Progenitor cell of endocrine pancreas (in vitro differentiated cells): ENCODE measurements at regions not wholly inside any gene's neighbourhood (a gene's known extent, or its start where the extent isn't known, plus 50 kb on each side); places are given as distances from the start of the nearest gene placed in this dataset.

Experiments
- DNase-seq: peaks from one replicate; pipeline ENCODE4 v3.0.0; 2021; ENCODE audit warnings: low spot score; ENCODE audit not compliant: unreplicated experiment
- H3K27ac Mint-ChIP-seq: 2 replicates; pipeline ENCODE4 v1.8.0; 2021; ENCODE audit warnings: mild to moderate bottlenecking, moderate library complexity, mixed read lengths
- H3K27me3 Mint-ChIP-seq: 2 replicates; pipeline ENCODE4 v1.8.0; 2021; ENCODE audit warnings: mixed read lengths
- H3K36me3 Mint-ChIP-seq: 2 replicates; pipeline ENCODE4 v1.8.0; 2022; ENCODE audit warnings: mixed read lengths; ENCODE audit not compliant: insufficient read depth
- H3K4me1 Mint-ChIP-seq: 2 replicates; pipeline ENCODE4 v1.8.0; 2021; ENCODE audit warnings: low read depth, mixed read lengths
- H3K4me3 Mint-ChIP-seq: 2 replicates; pipeline ENCODE4 v1.8.0; 2021; ENCODE audit warnings: low read depth, mild to moderate bottlenecking, moderate library complexity, mixed read lengths
- H3K9me3 Mint-ChIP-seq: 2 replicates; pipeline ENCODE4 v1.8.0; 2021; ENCODE audit warnings: low read depth, mixed read lengths
- TF ChIP-seq, protein P1 (sequence below): fragments of 200-600 bp; sonication (generic); IDR thresholded peaks from one replicate; pipeline ENCODE4 v1.5.0; 2021; ENCODE audit warnings: antibody characterized with exemption, mild to moderate bottlenecking; ENCODE audit not compliant: unreplicated experiment

DNA sequence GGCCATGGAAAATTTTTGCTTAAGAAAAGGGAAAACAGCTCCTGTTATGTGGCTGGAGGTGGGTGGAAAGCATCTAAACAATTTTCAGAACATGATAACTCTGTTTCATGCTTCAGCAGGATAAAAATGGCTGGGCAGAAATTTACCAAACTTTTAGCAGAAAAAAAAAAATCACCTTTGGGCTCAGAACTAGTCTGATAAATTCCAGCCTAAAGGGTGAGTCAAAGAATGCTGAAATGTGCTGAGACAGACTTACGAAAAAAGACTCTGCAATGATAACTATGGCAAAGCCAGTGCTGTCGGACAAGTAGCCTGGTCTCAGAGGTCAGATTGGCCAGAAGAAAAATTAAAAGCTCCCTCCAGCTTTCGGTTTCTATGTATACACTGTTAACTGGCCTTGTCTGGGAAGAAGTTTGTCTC, 123.6 kb downstream of the LRATD1 start:
- H3K36me3 Mint-ChIP-seq: no peaks in the 10 kb centered on the region
- TF ChIP-seq, protein P1, sequence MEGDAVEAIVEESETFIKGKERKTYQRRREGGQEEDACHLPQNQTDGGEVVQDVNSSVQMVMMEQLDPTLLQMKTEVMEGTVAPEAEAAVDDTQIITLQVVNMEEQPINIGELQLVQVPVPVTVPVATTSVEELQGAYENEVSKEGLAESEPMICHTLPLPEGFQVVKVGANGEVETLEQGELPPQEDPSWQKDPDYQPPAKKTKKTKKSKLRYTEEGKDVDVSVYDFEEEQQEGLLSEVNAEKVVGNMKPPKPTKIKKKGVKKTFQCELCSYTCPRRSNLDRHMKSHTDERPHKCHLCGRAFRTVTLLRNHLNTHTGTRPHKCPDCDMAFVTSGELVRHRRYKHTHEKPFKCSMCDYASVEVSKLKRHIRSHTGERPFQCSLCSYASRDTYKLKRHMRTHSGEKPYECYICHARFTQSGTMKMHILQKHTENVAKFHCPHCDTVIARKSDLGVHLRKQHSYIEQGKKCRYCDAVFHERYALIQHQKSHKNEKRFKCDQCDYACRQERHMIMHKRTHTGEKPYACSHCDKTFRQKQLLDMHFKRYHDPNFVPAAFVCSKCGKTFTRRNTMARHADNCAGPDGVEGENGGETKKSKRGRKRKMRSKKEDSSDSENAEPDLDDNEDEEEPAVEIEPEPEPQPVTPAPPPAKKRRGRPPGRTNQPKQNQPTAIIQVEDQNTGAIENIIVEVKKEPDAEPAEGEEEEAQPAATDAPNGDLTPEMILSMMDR: no peak
- H3K27me3 Mint-ChIP-seq: no peaks in the 10 kb centered on the region
- H3K4me3 Mint-ChIP-seq: no peak overlapping the region
- DNase-seq: no peak
- peak overlapping the region; percentile 50 for H3K27ac Mint-ChIP-seq
- H3K4me1 Mint-ChIP-seq: peaks cover 5% of the 10 kb centered on the region
- no peaks in the 10 kb centered on the region for H3K9me3 Mint-ChIP-seq

GRCh38 chr2:14756981-14757657, 124.6 kb downstream of the LRATD1 start:
- Mint-ChIP-seq H3K27me3 (no peaks in the 10 kb centered on the region), H3K36me3 (no peaks in the 10 kb centered on the region), H3K4me3 (no peak overlapping the region), H3K9me3 (no peaks in the 10 kb centered on the region), H3K27ac (no peak overlapping the region), H3K4me1 (peaks cover 10% of the 10 kb centered on the region)
- TF ChIP-seq, protein P1: no peak
- DNase-seq: no peak

GRCh38 chr2:14759082-14759481, 126.6 kb downstream of the LRATD1 start:
- Mint-ChIP-seq H3K4me3 (no peak overlapping the region), H3K36me3 (no peaks in the 10 kb centered on the region), H3K9me3 (no peaks in the 10 kb centered on the region), H3K27me3 (no peaks in the 10 kb centered on the region), H3K4me1 (peaks cover 10% of the 10 kb centered on the region), H3K27ac (no peak overlapping the region)
- TF ChIP-seq, protein P1: no peak
- DNase-seq: no peak

DNA sequence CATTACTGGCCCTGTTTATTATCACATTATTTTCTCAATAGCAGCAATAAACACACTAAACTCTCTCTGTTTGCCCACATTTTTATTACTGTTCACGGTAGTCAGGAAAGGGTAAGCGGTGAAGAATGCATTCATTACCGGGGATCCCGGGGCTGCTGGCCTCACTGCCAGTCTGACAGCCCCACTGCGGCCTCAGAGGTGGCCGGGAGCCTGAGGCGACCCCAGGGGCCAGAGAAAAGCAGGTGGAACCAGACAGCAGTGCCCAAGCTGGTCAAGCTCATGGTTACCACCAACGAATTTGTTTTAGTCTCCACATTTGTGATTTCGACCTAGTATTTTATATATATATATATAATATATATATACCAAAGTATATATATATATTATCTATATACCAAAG, 127.7 kb downstream of the LRATD1 start:
- no peak overlapping the region for H3K4me3 Mint-ChIP-seq
- peaks cover 10% of the 10 kb centered on the region for H3K4me1 Mint-ChIP-seq
- TF ChIP-seq, protein P1: no peak
- no peak overlapping the region for H3K27ac Mint-ChIP-seq
- H3K36me3 Mint-ChIP-seq: no peaks in the 10 kb centered on the region
- H3K9me3 Mint-ChIP-seq: no peaks in the 10 kb centered on the region
- DNase-seq: no peak
- no peaks in the 10 kb centered on the region for H3K27me3 Mint-ChIP-seq

DNA sequence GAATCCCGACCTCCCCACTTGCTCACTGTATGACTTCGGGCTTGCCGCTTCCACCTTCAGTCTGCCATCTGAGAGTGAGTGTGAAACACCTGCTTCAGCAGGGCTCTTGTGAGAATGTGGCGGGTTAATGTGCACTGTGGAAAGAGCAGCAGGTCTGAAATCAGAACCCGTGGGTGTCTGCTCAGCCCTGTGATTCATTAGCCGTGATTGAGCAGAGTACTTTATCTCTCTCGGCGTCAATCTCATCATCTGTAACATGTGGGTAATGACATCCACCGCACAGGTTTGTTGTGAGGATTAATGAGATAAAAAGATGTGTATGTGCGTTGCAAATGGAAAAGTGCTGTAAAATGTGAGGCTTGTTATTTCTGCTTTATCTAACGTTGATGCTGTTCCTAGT, 128.6 kb downstream of the LRATD1 start:
- no peak overlapping the region for H3K4me3 Mint-ChIP-seq
- peaks cover 10% of the 10 kb centered on the region for H3K4me1 Mint-ChIP-seq
- no peaks in the 10 kb centered on the region for H3K9me3 Mint-ChIP-seq
- H3K36me3 Mint-ChIP-seq: no peaks in the 10 kb centered on the region
- no peak overlapping the region for H3K27ac Mint-ChIP-seq
- DNase-seq: no peak
- no peaks in the 10 kb centered on the region for H3K27me3 Mint-ChIP-seq
- TF ChIP-seq, protein P1: no peak
